Colonic mucosa (tissue), 4 donors: ENCODE measurements at regions not wholly inside any gene's neighbourhood (a gene's known extent, or its start where the extent isn't known, plus 50 kb on each side); places are given as distances from the start of the nearest gene placed in this dataset.

Experiments
- DNase-seq: peaks from one replicate; pipeline ENCODE4 v3.0.0-alpha.2; 2020
- H3K27ac ChIP-seq: fragments of 200-600 bp; one replicate; pipeline ENCODE4 v1.8.0; 2021
- H3K27me3 ChIP-seq: fragments of 200-600 bp; one replicate; pipeline ENCODE4 v1.8.0; 2021
- H3K36me3 ChIP-seq: fragments of 200-600 bp; one replicate; pipeline ENCODE4 v1.8.0; 2021
- H3K4me1 ChIP-seq: fragments of 200-600 bp; one replicate; pipeline ENCODE4 v1.8.0; 2021; ENCODE audit warnings: mild to moderate bottlenecking
- H3K4me3 ChIP-seq: fragments of 200-600 bp; one replicate; pipeline ENCODE4 v1.8.0; 2021
- H3K9ac ChIP-seq, 2 donors: one replicate each; pipeline ENCODE4 v1.7.0; 2013; ENCODE audit warnings: control low read depth in 2 of 2, low read depth in 2 of 2, low read length in 2 of 2
- H3K9me3 ChIP-seq: fragments of 200-600 bp; one replicate; pipeline ENCODE4 v1.8.0; 2021
- intact Hi-C: fragments of 100-400 bp; cut with DNase I; formaldehyde crosslinking; loops from one replicate; pipeline ENCODE4 v1.14.1; 2022
- TF ChIP-seq, protein P1 (sequence below): fragments of 200-600 bp; IDR thresholded peaks from one replicate; pipeline ENCODE4 v1.8.0; 2022; ENCODE audit warnings: antibody characterized with exemption, mild to moderate bottlenecking
- donor health status: healthy.
- donor health status: DM: no; HTN: no; CAD: no.
- donor health status: DM: no; HTN: no; CAD: no.

DNA sequence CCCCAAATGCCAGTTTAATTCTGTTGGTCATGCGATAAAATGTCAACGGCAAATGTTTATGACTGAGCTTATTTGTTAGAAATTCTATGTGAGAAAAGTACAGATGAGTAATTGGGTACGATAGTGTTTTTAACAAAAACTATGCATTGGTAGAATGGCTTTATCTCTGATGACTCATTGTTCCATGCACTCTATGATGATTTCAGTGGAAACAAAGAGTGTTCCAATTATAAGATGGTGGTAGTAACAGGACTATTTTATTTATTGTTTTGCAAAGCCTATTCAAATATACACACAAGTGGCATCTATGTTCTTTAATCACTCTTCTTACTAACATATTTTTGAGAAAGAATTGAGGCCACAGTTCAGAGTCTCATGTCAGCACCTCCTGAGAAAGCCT lies 353.7 kb upstream of the IRX2 start:
- intact Hi-C loops = no loop called here
- Histone ChIP-seq H3K4me3 (no peak overlapping the region), H3K27me3 (no peaks in the 10 kb centered on the region), H3K9me3 (no peaks in the 10 kb centered on the region), H3K27ac (no peak overlapping the region), H3K4me1 (no peaks in the 10 kb centered on the region), H3K36me3 (no peaks in the 10 kb centered on the region), H3K9ac (no peak overlapping the region)
- TF ChIP-seq, protein P1, sequence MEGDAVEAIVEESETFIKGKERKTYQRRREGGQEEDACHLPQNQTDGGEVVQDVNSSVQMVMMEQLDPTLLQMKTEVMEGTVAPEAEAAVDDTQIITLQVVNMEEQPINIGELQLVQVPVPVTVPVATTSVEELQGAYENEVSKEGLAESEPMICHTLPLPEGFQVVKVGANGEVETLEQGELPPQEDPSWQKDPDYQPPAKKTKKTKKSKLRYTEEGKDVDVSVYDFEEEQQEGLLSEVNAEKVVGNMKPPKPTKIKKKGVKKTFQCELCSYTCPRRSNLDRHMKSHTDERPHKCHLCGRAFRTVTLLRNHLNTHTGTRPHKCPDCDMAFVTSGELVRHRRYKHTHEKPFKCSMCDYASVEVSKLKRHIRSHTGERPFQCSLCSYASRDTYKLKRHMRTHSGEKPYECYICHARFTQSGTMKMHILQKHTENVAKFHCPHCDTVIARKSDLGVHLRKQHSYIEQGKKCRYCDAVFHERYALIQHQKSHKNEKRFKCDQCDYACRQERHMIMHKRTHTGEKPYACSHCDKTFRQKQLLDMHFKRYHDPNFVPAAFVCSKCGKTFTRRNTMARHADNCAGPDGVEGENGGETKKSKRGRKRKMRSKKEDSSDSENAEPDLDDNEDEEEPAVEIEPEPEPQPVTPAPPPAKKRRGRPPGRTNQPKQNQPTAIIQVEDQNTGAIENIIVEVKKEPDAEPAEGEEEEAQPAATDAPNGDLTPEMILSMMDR = no peak
- DNase-seq = no peak

GRCh38 chr5:3104429-3105060 lies 353.1 kb upstream of the IRX2 start:
- H3K4me1 ChIP-seq = no peaks in the 10 kb centered on the region
- H3K9ac ChIP-seq = no peak overlapping the region
- TF ChIP-seq, protein P1 = no peak
- no peaks in the 10 kb centered on the region for H3K9me3 ChIP-seq
- no peaks in the 10 kb centered on the region for H3K27me3 ChIP-seq
- no peak overlapping the region for H3K4me3 ChIP-seq
- H3K27ac ChIP-seq = no peak overlapping the region
- H3K36me3 ChIP-seq = no peaks in the 10 kb centered on the region
- intact Hi-C loops = no loop called here
- no peak for DNase-seq

DNA sequence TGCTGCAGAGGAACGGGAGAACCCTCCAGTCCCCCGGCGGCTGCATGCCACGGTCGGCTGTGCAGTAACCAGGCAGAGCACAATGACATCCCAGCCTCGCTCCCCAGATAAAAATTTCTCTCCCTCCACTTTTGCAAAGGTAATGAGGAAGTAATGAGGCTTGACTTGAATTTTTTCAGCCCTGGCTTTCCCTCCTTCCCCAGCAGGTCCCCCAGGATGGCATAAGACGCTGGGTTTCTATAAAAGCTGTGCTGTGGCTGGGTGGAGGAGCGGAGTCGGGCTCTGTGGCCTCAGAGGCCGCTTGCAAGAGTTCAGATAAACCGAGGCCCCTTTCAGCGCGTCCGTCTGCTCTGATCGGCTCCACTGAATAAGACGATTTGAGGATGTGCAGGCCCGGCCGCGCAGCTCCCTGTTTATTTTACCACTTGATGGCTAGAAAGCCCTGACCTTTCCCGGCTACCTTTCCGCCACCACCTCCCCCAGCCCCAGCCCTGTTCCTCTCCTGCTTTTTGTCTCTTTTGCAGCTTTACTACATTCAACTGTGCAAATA lies 351.9 kb upstream of the IRX2 start:
- no peaks in the 10 kb centered on the region for H3K27me3 ChIP-seq
- TF ChIP-seq, protein P1 = no peak

GRCh38 chr5:3102531-3102930 lies 351.1 kb upstream of the IRX2 start:
- intact Hi-C loops = no loop called here
- no peak overlapping the region for H3K27ac ChIP-seq
- TF ChIP-seq, protein P1 = no peak
- H3K9ac ChIP-seq = no peak overlapping the region
- no peaks in the 10 kb centered on the region for H3K27me3 ChIP-seq
- H3K4me3 ChIP-seq = no peak overlapping the region
- no peak for DNase-seq
- H3K36me3 ChIP-seq = no peaks in the 10 kb centered on the region
- H3K9me3 ChIP-seq = no peaks in the 10 kb centered on the region
- no peaks in the 10 kb centered on the region for H3K4me1 ChIP-seq

More for the DNA sequence above, 351.9 kb upstream of the IRX2 start:
- no peaks in the 10 kb centered on the region for H3K9me3 ChIP-seq
- H3K36me3 ChIP-seq = no peaks in the 10 kb centered on the region
- no peak overlapping the region for H3K27ac ChIP-seq
- DNase-seq = no peak
- intact Hi-C loops = no loop called here
- no peak overlapping the region for H3K9ac ChIP-seq
- no peak overlapping the region for H3K4me3 ChIP-seq
- no peaks in the 10 kb centered on the region for H3K4me1 ChIP-seq

GRCh38 chr5:3101561-3101960 lies 350.1 kb upstream of the IRX2 start:
- Histone ChIP-seq H3K27ac (no peak overlapping the region), H3K4me1 (no peaks in the 10 kb centered on the region), H3K36me3 (no peaks in the 10 kb centered on the region), H3K27me3 (no peaks in the 10 kb centered on the region), H3K9ac (no peak overlapping the region), H3K9me3 (no peaks in the 10 kb centered on the region), H3K4me3 (no peak overlapping the region)
- TF ChIP-seq, protein P1 = no peak
- DNase-seq = no peak
- intact Hi-C loops = no loop called here
